ENCODE measurements at regions not wholly inside any gene's neighbourhood (a gene's known extent, or its start where the extent isn't known, plus 50 kb on each side); places are given as distances from the start of the nearest gene placed in this dataset.

GRCh38 chr4:124428648-124429047 is 283.9 kb downstream of the ANKRD50 start:
- ATAC-seq (no peak), DNase-seq (no peak)
- no peaks in the 10 kb centered on the region for H3K9me3 ChIP-seq (ENCODE audit: control insufficient read depth, insufficient read depth, low read length)
- intact Hi-C loops (cut with micrococcal nuclease), result no loop called here
- Mint-ChIP-seq H3K4me1 (no peaks in the 10 kb centered on the region), H3K27me3 (ENCODE audit: low read depth in 2 of 2) (no peaks in the 10 kb centered on the region), H3K36me3 (no peaks in the 10 kb centered on the region), H3K4me3 (no peak overlapping the region), H3K9me3 (peaks cover 0 to 4% of the 10 kb centered on the region in 2 donors), H3K27ac (no peak overlapping the region)
- H3K4me3 ChIP-seq (ENCODE audit: low read length), result no peak overlapping the region
- no CpG with 5 or more reads among the region's 2 CpGs for WGBS (ENCODE audit: insufficient coverage)
- no peak for TF ChIP-seq CTCF (IDR thresholded peaks at IDR 0.05)
- no peaks in the 10 kb centered on the region for H3K4me1 ChIP-seq (ENCODE audit: control insufficient read depth, insufficient read depth, low read length)
- no peak overlapping the region for H3K27ac ChIP-seq (ENCODE audit: low read length)
- H3K36me3 ChIP-seq (ENCODE audit: control insufficient read depth, insufficient read depth, low read length), result no peaks in the 10 kb centered on the region
- H3K27me3 ChIP-seq (ENCODE audit: control insufficient read depth, insufficient read depth, low read length), result no peaks in the 10 kb centered on the region

GRCh38 chr4:124429746-124430250 is 282.7 kb downstream of the ANKRD50 start:
- H3K27me3 Mint-ChIP-seq (ENCODE audit: low read depth in 2 of 2), result no peaks in the 10 kb centered on the region
- DNase-seq (no peak), ATAC-seq (no peak)
- Histone ChIP-seq H3K36me3 (ENCODE audit: control insufficient read depth, insufficient read depth, low read length) (no peaks in the 10 kb centered on the region), H3K4me3 (ENCODE audit: low read length) (no peak overlapping the region), H3K9me3 (ENCODE audit: control insufficient read depth, insufficient read depth, low read length) (no peaks in the 10 kb centered on the region), H3K4me1 (ENCODE audit: control insufficient read depth, insufficient read depth, low read length) (no peaks in the 10 kb centered on the region), H3K27ac (ENCODE audit: low read length) (no peak overlapping the region), H3K27me3 (ENCODE audit: control insufficient read depth, insufficient read depth, low read length) (no peaks in the 10 kb centered on the region)
- TF ChIP-seq CTCF (IDR thresholded peaks at IDR 0.05), result no peak
- H3K4me1 Mint-ChIP-seq, result no peaks in the 10 kb centered on the region
- intact Hi-C loops (cut with micrococcal nuclease), result no loop called here
- H3K27ac Mint-ChIP-seq, result no peak overlapping the region
- H3K36me3 Mint-ChIP-seq, result no peaks in the 10 kb centered on the region
- peaks cover 0 to 4% of the 10 kb centered on the region in 2 donors for H3K9me3 Mint-ChIP-seq
- H3K4me3 Mint-ChIP-seq, result no peak overlapping the region
- WGBS (ENCODE audit: insufficient coverage), result 53% methylated on average over 1 of the region's 2 CpGs

- no peaks in the 10 kb centered on the region for H3K36me3 Mint-ChIP-seq
- H3K4me3 Mint-ChIP-seq, result no peak overlapping the region
- no peaks in the 10 kb centered on the region for H3K4me1 Mint-ChIP-seq
- H3K27ac Mint-ChIP-seq, result no peak overlapping the region
- ATAC-seq, result no peak
- Histone ChIP-seq H3K4me3 (ENCODE audit: low read length) (no peak overlapping the region), H3K27ac (ENCODE audit: low read length) (no peak overlapping the region), H3K9me3 (ENCODE audit: control insufficient read depth, insufficient read depth, low read length) (no peaks in the 10 kb centered on the region), H3K4me1 (ENCODE audit: control insufficient read depth, insufficient read depth, low read length) (no peaks in the 10 kb centered on the region), H3K27me3 (ENCODE audit: control insufficient read depth, insufficient read depth, low read length) (no peaks in the 10 kb centered on the region), H3K36me3 (ENCODE audit: control insufficient read depth, insufficient read depth, low read length) (no peaks in the 10 kb centered on the region)
- no peak for TF ChIP-seq CTCF (IDR thresholded peaks at IDR 0.05)
- H3K9me3 Mint-ChIP-seq, result peaks cover 2 to 6% of the 10 kb centered on the region in 2 donors
- H3K27me3 Mint-ChIP-seq (ENCODE audit: low read depth in 2 of 2), result no peaks in the 10 kb centered on the region
- no peak for DNase-seq
- WGBS (ENCODE audit: insufficient coverage), result 67% methylated on average over 2 of the region's 2 CpGs
- intact Hi-C loops (cut with micrococcal nuclease), result no loop called here
Observed at GRCh38 chr4:124431653-124432192, 280.8 kb downstream of the ANKRD50 start.

- TF ChIP-seq CTCF (IDR thresholded peaks at IDR 0.05), result no peak
- intact Hi-C loops (cut with micrococcal nuclease), result no loop called here
Observed at GRCh38 chr4:124432500-124432899, 280.0 kb downstream of the ANKRD50 start.

More at GRCh38 chr4:124432500-124432899, 280.0 kb downstream of the ANKRD50 start:
- Histone ChIP-seq H3K4me1 (ENCODE audit: control insufficient read depth, insufficient read depth, low read length) (no peaks in the 10 kb centered on the region), H3K9me3 (ENCODE audit: control insufficient read depth, insufficient read depth, low read length) (no peaks in the 10 kb centered on the region), H3K27me3 (ENCODE audit: control insufficient read depth, insufficient read depth, low read length) (no peaks in the 10 kb centered on the region), H3K4me3 (ENCODE audit: low read length) (no peak overlapping the region), H3K27ac (ENCODE audit: low read length) (no peak overlapping the region), H3K36me3 (ENCODE audit: control insufficient read depth, insufficient read depth, low read length) (no peaks in the 10 kb centered on the region)
- no peak overlapping the region for H3K4me3 Mint-ChIP-seq
- ATAC-seq, result no peak
- H3K4me1 Mint-ChIP-seq, result no peaks in the 10 kb centered on the region
- H3K9me3 Mint-ChIP-seq, result peaks cover 2 to 6% of the 10 kb centered on the region in 2 donors
- H3K27ac Mint-ChIP-seq, result no peak overlapping the region
- H3K36me3 Mint-ChIP-seq, result no peaks in the 10 kb centered on the region
- WGBS (ENCODE audit: insufficient coverage), result 100% methylated on average over 1 of the region's 4 CpGs
- no peak for DNase-seq
- H3K27me3 Mint-ChIP-seq (ENCODE audit: low read depth in 2 of 2), result no peaks in the 10 kb centered on the region
